IMR-90 (cell line): ENCODE measurements at regions not wholly inside any gene's neighbourhood (a gene's known extent, or its start where the extent isn't known, plus 50 kb on each side); places are given as distances from the start of the nearest gene placed in this dataset.

ENCODE experiments used
- ATAC-seq: fragments of 200-7000 bp; cut with Tn5 transposase; 2 replicates; pipeline ENCODE4 v1.9.1; 2020; ENCODE audit warnings: low read depth, mild to moderate bottlenecking, moderate library complexity
- BruUV-seq: library from RNA; stranded (reverse); fragments of 400-500 nt; replicated peaks from 2 replicates; lab custom pipeline; 2021; lab: Mats Ljungman, UMichigan
- CTCF ChIA-PET: fragments of 300-600 bp; formaldehyde crosslinking; extraction: SDS; loops from one replicate; lab custom pipeline; 2021; ENCODE audit warnings: antibody characterized with exemption; lab: Yijun Ruan, JAX
- POLR2A ChIA-PET: fragments of 300-600 bp; sonication (Branson Sonifier 250); formaldehyde crosslinking; loops from one replicate; lab custom pipeline; 2022; ENCODE audit warnings: antibody characterized with exemption; ENCODE audit not compliant: unreplicated experiment; lab: Charles Lee
- DNase-seq: peaks from one replicate; pipeline ENCODE4 v3.0.0; 2013
- H2AFZ ChIP-seq: replicated peaks from 2 replicates; pipeline ENCODE3; 2013; ENCODE audit warnings: low read length, mild to moderate bottlenecking; ENCODE audit not compliant: poor library complexity
- H2AK5ac ChIP-seq: 2 replicates; pipeline ENCODE4 v1.6.1; 2013; ENCODE audit warnings: low read depth, low read length, inconsistent platforms
- H2AK9ac ChIP-seq: replicated peaks from 2 replicates; pipeline ENCODE3; 2013; ENCODE audit warnings: mild to moderate bottlenecking, low read depth, low read length, moderate library complexity; ENCODE audit not compliant: poor library complexity
- H2BK120ac ChIP-seq: 2 replicates; pipeline ENCODE4 v1.6.1; 2013; ENCODE audit warnings: low read depth, low read length, inconsistent platforms
- H2BK15ac ChIP-seq: 3 replicates; pipeline ENCODE4 v1.6.1; 2013; ENCODE audit warnings: low read depth, low read length, inconsistent platforms
- H2BK20ac ChIP-seq: 2 replicates; pipeline ENCODE4 v1.6.1; 2013; ENCODE audit warnings: low read depth, mild to moderate bottlenecking, inconsistent platforms, low read length, moderate library complexity
- H2BK5ac ChIP-seq: 2 replicates; pipeline ENCODE4 v1.6.1; 2013; ENCODE audit warnings: mild to moderate bottlenecking, low read depth, low read length, inconsistent platforms; ENCODE audit not compliant: poor library complexity, severe bottlenecking
- H3K14ac ChIP-seq: replicated peaks from 2 replicates; pipeline ENCODE4 v1.6.1; 2013; ENCODE audit warnings: low read depth, low read length, inconsistent platforms
- H3K18ac ChIP-seq: 2 replicates; pipeline ENCODE4 v1.6.1; 2013; ENCODE audit warnings: low read depth, low read length, control low read depth
- H3K23ac ChIP-seq: 2 replicates; pipeline ENCODE4 v1.6.1; 2013; ENCODE audit warnings: low read depth, low read length, inconsistent platforms
- H3K27ac ChIP-seq: 2 replicates; pipeline ENCODE4 v1.5.1; 2013; ENCODE audit warnings: mild to moderate bottlenecking, control low read depth, low read length; ENCODE audit not compliant: insufficient read depth
- H3K27me3 ChIP-seq: 2 replicates; pipeline ENCODE4 v1.6.1; 2013; ENCODE audit warnings: low read length; ENCODE audit not compliant: control insufficient read depth, insufficient read depth
- H3K36me3 ChIP-seq: 2 replicates; pipeline ENCODE4 v1.6.1; 2013; ENCODE audit warnings: low read length, mixed read lengths; ENCODE audit not compliant: control insufficient read depth, insufficient read depth
- H3K4ac ChIP-seq: 2 replicates; pipeline ENCODE4 v1.6.1; 2013; ENCODE audit warnings: low read depth, low read length, inconsistent platforms
- H3K4me1 ChIP-seq: 2 replicates; pipeline ENCODE4 v1.6.1; 2013; ENCODE audit warnings: low read length, mixed read lengths; ENCODE audit not compliant: control insufficient read depth, insufficient read depth
- H3K4me2 ChIP-seq: 2 replicates; pipeline ENCODE4 v1.6.1; 2013; ENCODE audit warnings: low read depth, mild to moderate bottlenecking, control low read depth, low read length, moderate library complexity
- H3K4me3 ChIP-seq: 2 replicates; pipeline ENCODE4 v1.5.1; 2013; ENCODE audit warnings: low read depth, mild to moderate bottlenecking, control low read depth, low read length, moderate library complexity; ENCODE audit not compliant: insufficient read depth
- H3K56ac ChIP-seq: 2 replicates; pipeline ENCODE4 v1.6.1; 2013; ENCODE audit warnings: low read length, inconsistent platforms; ENCODE audit not compliant: insufficient read depth; ENCODE audit errors: extremely low read depth
- H3K79me1 ChIP-seq, 2 experiments: 2 replicates each; pipeline ENCODE4 v1.6.1; 2013; ENCODE audit warnings: low read length in 2 of 2, inconsistent platforms in 1 of 2, low read depth in 1 of 2
- H3K9ac ChIP-seq: 2 replicates; pipeline ENCODE4 v1.6.1; 2013; ENCODE audit warnings: low read depth, low read length, control low read depth
- H3K9me1 ChIP-seq: 2 replicates; pipeline ENCODE4 v1.6.1; 2013; ENCODE audit warnings: low read length, inconsistent platforms; ENCODE audit not compliant: insufficient read depth
- H3K9me3 ChIP-seq: 2 replicates; pipeline ENCODE4 v1.6.1; 2013; ENCODE audit warnings: low read length; ENCODE audit not compliant: control insufficient read depth, insufficient read depth
- H4K20me1 ChIP-seq: 2 replicates; pipeline ENCODE4 v1.6.1; 2013; ENCODE audit warnings: low read length, inconsistent platforms; ENCODE audit not compliant: insufficient read depth
- H4K5ac ChIP-seq: 2 replicates; pipeline ENCODE4 v1.6.1; 2013; ENCODE audit warnings: mild to moderate bottlenecking, low read depth, low read length, control low read depth
- H4K8ac ChIP-seq, 2 experiments: 2 replicates each; pipeline ENCODE4 v1.6.1; 2013; ENCODE audit warnings: low read depth in 2 of 2, low read length in 2 of 2, control low read depth in 1 of 2, inconsistent platforms in 1 of 2
- H4K91ac ChIP-seq: 2 replicates; pipeline ENCODE4 v1.6.1; 2013; ENCODE audit warnings: low read depth, low read length, inconsistent platforms; ENCODE audit not compliant: insufficient read depth
- CEBPB ChIP-seq: IDR thresholded peaks from 2 replicates; pipeline ENCODE4 v1.6.1; 2012; ENCODE audit warnings: low read depth, low read length, improper control_type of control experiment
- ELK1 ChIP-seq: fragments of 150-350 bp; IDR thresholded peaks from 2 replicates; pipeline ENCODE4 v1.6.1; 2016; ENCODE audit warnings: low read depth, mild to moderate bottlenecking, low read length, moderate library complexity, borderline replicate concordance
- MAZ ChIP-seq: IDR thresholded peaks from 2 replicates; pipeline ENCODE4 v1.6.1; 2012; ENCODE audit warnings: low read depth, mild to moderate bottlenecking, low read length, improper control_type of control experiment, moderate library complexity, borderline replicate concordance
- POLR2A ChIP-seq: IDR thresholded peaks from 2 replicates; pipeline ENCODE4 v1.6.1; 2012; ENCODE audit warnings: mild to moderate bottlenecking, low read depth, low read length
- RAD21 ChIP-seq: IDR thresholded peaks from 2 replicates; pipeline ENCODE4 v1.6.1; 2012; ENCODE audit warnings: low read length, improper control_type of control experiment
- RFX5 ChIP-seq: IDR thresholded peaks from 2 replicates; pipeline ENCODE4 v1.8.0; 2012; ENCODE audit warnings: low read depth, mild to moderate bottlenecking, low read length, moderate library complexity
- SMC3 ChIP-seq: fragments of 150-350 bp; IDR thresholded peaks from 2 replicates; pipeline ENCODE4 v1.6.1; 2016; ENCODE audit warnings: low read depth, mild to moderate bottlenecking, antibody characterized with exemption, low read length, moderate library complexity
- whole genome bisulfite sequencing, 2 experiments: methylation state at CpG; one replicate each; pipeline versions ENCODE4 v1.1.5 to v1.1.7; 2013; ENCODE audit warnings: missing lambda C conversion rate in 2 of 2; ENCODE audit not compliant: insufficient read length in 1 of 2; ENCODE audit errors: extremely low coverage in 2 of 2; 5-methylcytosine and 5-hydroxymethylcytosine counted together
- dilution Hi-C: fragments of 300-500 bp; cut with HindIII; formaldehyde crosslinking; loops from one replicate; pipeline ENCODE4 v1.14.3; 2018; ENCODE audit warnings: low sequenced_read_pairs; ENCODE audit not compliant: unreplicated experiment
- in situ Hi-C: fragments of 300-500 bp; cut with MboI; formaldehyde crosslinking; loops from 3 replicates; pipeline ENCODE4 v1.14.3; 2019; ENCODE audit warnings: low sequenced_read_pairs, inconsistent platforms, mixed read lengths
- intact Hi-C: fragments of 100-400 bp; cut with micrococcal nuclease; formaldehyde crosslinking; loops from 2 replicates; pipeline ENCODE4 v1.10.0; 2022

DNA sequence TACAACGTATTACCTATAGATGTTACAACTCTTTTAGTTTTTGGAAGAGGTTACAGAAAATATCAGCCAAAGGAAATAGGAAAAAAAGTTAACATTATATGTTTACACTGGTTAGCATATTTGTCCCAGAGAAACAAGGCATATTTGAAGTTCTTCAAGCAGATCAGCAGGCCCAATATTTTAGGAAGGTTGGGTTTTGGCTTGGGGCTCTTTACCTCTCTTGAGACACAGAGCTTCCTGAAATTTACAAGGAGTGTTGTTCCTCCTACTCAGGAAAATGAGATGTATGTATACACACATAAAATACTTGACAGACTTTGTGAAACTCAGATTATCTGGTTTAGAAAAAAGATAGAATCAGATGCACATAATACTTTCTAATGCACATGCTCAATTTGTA, 323.6 kb downstream of the HGF start:
- no peak overlapping the region for H2BK20ac ChIP-seq
- no peaks in the 10 kb centered on the region for H3K36me3 ChIP-seq
- no peak overlapping the region for H3K27ac ChIP-seq
- H3K27me3 ChIP-seq: no peaks in the 10 kb centered on the region
- CTCF ChIA-PET: interaction anchor here (1.0 kb wide), 1 partner anchor 522 kb away, joined by 5 read pairs; no protein-coding TSS in a partner anchor
- no peak overlapping the region for H4K8ac ChIP-seq
- no peak overlapping the region for H3K23ac ChIP-seq
- H3K4ac ChIP-seq: no peak overlapping the region
- POLR2A ChIA-PET: no interaction called here
- H3K14ac ChIP-seq: no peak overlapping the region
- intact Hi-C loops: loop anchor here (2.0 to 10.0 kb wide), 2 partner anchors 161 to 527 kb away; partner anchors contain the start of gene SEMA3C
- no peak overlapping the region for H4K5ac ChIP-seq
- no peaks in the 10 kb centered on the region for H4K20me1 ChIP-seq
- dilution Hi-C loops: no loop called here
- in situ Hi-C loops: no loop called here
- no peak overlapping the region for H2BK120ac ChIP-seq
- no peak overlapping the region for H3K4me3 ChIP-seq
- H2AFZ ChIP-seq: no peak overlapping the region
- no peak overlapping the region for H2BK15ac ChIP-seq
- H2AK5ac ChIP-seq: no peak overlapping the region
- ATAC-seq (no peak), DNase-seq (no peak)
- no peak overlapping the region for H2AK9ac ChIP-seq
- no peak overlapping the region for H3K4me2 ChIP-seq
- no peak overlapping the region for H4K91ac ChIP-seq
- no peak overlapping the region for H2BK5ac ChIP-seq
- no peaks in the 10 kb centered on the region for H3K4me1 ChIP-seq
- no peak overlapping the region for H3K9ac ChIP-seq
- no peaks in the 10 kb centered on the region for H3K9me1 ChIP-seq
- WGBS, 2 experiments: no CpG with 5 or more reads among the region's 1 CpG
- no peaks in the 10 kb centered on the region for H3K9me3 ChIP-seq
- no TSS peak for BruUV-seq
- H3K18ac ChIP-seq: no peak overlapping the region; the same call in 1 of the 2 replicates
- no peaks in the 10 kb centered on the region for H3K79me1 ChIP-seq
- no peak overlapping the region for H3K56ac ChIP-seq
- TF ChIP-seq RFX5: no peak
- no peak for TF ChIP-seq MAZ
- TF ChIP-seq RAD21: no peak
- TF ChIP-seq ELK1: no peak
- TF ChIP-seq CEBPB: no peak
- TF ChIP-seq POLR2A: no peak
- no peak for TF ChIP-seq SMC3
